GM21367 (cell line): ENCODE measurements at regions not wholly inside any gene's neighbourhood (a gene's known extent, or its start where the extent isn't known, plus 50 kb on each side); places are given as distances from the start of the nearest gene placed in this dataset.

ENCODE experiments used
- ATAC-seq: cut with Tn5 transposase; IDR thresholded peaks from one replicate; pipeline ENCODE4 v1.9.1; 2021; ENCODE audit not compliant: unreplicated experiment

DNA sequence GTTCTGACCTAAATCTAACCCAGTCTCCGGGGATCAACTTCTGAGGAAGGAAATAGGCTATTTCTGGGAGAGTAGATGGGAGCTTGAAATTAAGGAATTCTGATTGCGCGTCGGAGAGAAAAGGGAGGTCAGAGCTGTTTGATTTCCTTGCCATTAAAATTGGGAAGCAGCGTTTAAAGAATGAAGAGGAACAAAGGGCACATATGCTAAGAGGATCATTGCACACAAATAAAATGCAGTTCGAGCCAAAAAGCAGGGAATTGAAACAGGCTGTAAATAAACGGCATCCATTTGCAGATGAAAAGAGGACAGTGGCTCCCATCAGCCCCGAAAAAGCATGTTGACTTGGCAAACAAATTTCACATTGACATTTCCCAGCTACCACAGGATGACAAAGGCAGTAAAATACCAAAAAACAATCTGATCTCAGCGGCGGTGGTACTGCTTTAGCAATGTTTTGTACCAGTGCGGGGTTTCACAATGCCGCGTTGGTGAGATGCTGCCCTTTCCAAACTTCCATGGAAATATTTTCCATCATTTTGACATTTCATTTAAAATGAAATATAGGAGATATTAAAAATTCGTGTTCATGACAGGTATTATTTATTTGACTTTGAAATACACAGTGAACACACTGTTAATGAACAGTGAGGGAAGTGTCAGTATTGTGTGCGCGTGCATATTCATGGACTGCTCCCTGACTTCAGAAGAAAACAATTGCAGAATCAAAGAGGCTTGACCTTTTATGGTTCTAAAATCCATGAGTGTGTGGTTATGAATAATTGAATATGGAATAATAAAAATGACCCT lies 108.8 kb downstream of the SQOR start:
- ATAC-seq = no peak

DNA sequence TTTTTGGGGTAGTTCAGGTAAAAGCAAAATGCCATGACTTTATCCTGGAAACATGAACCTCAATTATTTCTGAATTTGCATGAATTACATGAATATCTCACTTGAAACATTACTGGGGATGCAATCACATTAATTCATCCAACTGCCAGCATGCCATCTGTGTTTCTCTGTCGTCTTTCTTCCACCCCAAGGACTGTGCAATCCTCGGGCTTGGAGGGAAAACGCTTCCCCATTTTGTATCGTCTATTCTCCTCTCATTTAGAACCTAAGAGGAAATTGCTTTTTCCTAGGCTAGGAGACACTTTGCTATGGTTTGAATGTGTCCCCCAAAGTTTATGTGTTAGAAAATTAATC lies 109.4 kb downstream of the SQOR start:
- ATAC-seq = no peak

DNA sequence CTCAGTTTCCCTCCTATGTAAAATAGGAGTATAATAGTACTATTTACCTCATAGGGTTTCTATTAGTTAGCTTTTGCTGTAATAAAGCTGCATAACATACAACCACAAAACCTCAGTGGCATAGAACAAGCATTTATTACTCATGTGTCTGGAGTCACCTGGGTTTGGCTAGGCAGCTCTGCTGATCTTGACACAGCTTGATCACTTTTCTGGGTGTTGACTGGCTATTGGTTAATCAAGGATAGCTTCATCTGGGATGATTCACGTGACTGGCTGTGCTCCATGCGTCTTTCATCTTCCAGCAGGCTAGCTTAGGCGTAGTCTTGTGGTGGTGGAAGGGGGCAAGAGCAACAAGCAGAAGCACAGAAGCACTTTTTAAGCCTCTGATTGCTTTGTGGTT lies 112.6 kb downstream of the SQOR start:
- no peak for ATAC-seq

GRCh38 chr15:45751629-45752028 lies 116.8 kb downstream of the SQOR start:
- no peak for ATAC-seq

DNA sequence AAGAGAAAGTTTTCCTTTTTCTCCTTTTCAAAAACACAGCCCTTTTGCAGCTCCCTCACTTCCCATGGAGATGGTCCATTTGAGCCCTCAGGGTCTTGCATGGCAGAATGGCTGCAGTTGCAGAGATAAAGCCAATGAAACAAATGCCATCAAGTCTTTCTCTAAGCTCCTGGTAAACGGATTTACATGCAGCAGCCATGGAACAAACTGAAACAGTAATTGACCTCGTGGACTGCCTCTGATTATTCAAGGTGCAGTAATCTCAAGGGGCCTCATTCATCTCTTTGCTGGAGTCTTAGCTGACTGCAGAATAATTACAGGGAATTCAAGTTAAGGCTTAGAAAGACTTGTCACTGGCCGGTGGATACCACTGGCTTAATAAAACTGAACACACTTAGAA lies 125.1 kb downstream of the SQOR start:
- ATAC-seq = no peak

- ATAC-seq = no peak
Observed at GRCh38 chr15:45762726-45763125, 127.9 kb downstream of the SQOR start.

- no peak for ATAC-seq
Observed at GRCh38 chr15:45763170-45763869, 128.5 kb downstream of the SQOR start.

GRCh38 chr15:45773149-45773548 lies 138.3 kb downstream of the SQOR start:
- ATAC-seq = no peak

DNA sequence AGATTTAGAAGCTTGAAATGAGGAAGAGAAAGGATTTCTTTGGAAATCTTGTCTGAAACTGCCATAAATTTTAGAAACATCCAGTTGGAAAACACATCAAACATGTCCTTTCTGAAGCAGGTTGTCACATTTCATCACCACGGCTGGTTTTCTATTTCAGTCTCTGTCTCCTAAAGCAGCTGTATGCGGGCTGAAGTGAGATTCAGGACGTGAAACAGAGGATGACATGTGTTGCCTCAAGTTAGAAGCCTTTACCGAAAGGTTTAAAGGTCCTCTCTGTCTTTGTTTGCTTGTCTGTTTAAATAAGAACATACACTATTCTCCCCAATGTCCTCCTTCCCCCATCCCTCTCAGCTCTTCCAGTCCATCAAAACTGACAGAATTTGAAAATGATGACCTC lies 141.9 kb downstream of the SQOR start:
- ATAC-seq = no peak

- no peak for ATAC-seq
Observed at GRCh38 chr15:45777781-45778180, 143.0 kb downstream of the SQOR start.

DNA sequence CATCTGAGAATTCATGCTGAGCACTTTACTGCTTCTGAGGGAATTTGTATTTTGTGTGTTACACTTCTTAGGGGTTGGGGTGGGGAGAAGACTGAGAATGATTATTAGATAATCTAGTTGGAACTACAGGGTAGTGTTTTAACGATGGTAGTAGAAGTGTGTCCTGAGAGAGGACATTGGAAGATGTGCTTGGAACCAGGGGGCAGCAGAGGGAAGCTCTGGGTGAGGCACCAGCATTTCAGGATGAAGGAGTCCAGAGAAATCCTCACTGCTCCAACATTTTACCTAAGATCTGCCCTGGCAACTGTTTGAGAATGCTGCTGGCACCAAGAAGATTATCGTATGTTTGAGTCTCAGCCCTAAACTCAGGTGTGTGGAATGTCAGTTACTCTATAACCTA lies 145.5 kb downstream of the SQOR start:
- no peak for ATAC-seq

DNA sequence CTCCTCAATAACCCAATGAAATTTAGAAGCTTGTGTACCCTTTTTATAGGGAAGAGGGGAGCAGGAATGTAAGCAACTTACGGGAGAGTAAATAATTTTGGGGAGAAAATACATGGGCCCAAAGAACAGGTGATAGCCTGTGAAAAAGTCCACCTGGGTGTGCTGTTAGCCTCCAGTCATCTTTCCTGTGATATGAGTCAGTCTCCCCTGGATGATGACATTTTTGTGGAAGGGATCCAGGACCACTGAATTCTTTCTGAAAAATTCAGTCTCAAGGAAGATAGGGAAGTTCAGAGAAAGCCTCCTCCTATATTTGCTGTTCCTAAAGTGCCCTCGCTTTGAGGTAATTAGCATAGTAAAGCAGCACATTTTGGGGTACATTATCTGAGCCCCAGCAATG lies 149.8 kb downstream of the SQOR start:
- no peak for ATAC-seq

DNA sequence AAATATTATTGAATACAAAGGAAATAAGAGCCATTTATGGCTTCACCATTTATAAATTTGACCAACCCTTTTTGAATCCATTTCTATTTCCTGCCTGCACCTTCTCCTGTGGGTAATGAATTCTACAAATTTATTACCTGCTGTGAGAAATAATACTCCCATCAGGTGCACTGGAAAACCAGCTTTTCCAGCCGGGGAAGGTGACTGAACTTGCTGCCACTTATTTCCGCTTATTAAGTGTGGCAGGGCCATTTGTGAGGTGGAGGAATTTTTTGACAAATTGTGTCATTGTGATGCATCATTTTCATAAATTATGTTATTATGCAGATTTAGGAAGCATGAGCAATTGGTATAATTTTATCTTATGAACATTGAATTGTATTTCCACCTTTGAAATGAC lies 151.1 kb downstream of the SQOR start:
- no peak for ATAC-seq

DNA sequence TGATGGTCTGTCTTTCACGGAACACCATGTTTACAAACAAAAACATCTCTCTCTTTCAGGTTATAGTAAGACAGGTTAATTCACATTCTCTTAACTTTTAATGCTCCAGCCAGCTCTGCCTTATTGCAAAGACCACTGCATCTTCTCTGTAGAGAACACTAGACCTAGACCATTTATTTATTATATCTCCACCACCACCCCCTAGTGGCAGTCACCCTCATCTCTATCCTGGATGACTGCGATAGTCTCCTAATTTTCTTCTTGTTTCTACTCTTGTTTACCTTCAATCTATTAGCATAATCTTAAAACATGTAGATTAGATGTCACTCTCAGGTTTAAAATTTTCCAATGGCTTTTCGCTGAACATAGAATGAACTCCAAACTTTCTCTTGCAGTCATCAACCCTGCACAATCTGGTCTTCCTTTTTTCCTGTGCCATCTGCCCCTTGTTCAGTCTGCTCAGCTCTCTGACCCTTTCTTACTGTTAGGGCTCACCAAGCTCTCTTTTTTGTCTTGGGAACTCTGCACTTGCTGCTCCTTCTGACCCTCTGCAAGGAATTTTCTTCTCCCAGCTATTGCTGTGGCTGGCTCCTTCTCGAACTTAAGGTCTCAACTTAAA lies 155.6 kb downstream of the SQOR start:
- ATAC-seq = no peak

- no peak for ATAC-seq
Observed at GRCh38 chr15:45794304-45794703, 159.5 kb downstream of the SQOR start.

- ATAC-seq = no peak
Observed at GRCh38 chr15:45794712-45795439, 160.0 kb downstream of the SQOR start.

DNA sequence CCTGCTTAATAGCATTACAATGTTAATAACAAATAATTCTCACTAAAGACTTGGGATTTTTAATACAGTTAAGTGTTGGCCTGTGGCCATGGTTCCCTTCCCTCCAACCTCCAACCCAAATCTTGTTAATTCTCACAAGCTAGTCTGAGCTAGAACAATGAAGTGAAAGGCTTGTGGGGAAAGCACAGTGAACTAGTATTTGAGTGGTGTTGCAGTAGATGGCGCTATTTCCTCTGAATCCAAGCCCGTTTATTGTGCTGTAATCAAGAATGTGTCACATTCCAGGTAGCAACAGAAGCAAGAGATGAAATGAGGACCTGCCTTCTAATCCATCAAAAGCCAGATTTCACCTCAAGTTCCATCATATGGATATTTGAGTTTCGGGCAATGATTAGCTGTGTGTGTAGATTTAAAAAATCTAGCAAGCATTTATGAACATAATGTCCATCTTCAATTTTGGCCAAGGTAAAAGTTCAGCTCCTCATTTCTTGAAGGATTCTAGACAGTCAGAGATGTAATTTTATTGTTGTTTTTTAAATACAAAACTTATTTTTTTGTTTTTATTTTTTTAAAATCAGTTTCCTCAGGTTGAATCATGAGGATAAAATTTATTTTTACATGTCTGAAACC lies 160.7 kb downstream of the SQOR start:
- ATAC-seq = no peak

DNA sequence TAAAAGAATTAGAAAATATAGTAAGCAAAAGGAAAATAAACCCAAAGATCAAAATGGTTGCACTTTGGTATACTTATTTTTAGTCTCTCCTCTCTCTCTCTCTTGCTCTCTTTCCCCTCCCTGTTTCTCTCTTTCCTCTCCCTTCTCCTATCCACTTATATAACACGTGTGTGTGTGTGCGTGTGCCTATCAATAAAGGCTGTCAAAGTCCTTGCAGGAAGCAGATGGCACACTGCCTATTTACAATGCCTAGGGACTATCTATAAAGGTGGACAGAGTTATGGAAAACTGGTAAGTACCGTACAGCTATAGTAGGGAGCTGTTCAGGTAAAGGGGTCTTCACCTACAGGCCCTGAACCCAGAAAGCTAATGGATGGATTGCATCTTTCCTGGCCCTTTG lies 161.6 kb downstream of the SQOR start:
- ATAC-seq = no peak

- ATAC-seq = no peak
Observed at GRCh38 chr15:45799508-45799907, 164.7 kb downstream of the SQOR start.

DNA sequence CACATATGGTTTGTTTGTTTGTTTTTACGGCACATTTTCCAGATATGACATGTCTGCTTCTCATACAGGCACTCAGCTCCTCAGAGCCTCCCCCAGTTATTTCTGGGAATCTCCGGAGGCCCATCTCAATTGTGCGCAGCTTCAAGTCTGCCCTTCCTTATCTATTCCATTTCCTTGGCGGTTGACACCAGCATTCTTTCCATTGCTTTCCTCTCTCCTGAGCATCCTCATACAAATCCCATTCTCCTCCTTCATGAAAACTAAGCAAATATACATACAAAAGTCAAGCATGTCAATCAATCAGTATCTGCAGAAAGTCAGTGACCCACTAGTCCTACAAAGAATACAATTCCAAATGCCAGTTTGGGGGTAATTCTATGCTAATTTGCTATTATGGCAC lies 166.7 kb downstream of the SQOR start:
- no peak for ATAC-seq

- no peak for ATAC-seq
Observed at GRCh38 chr15:45802140-45802539, 167.3 kb downstream of the SQOR start.
